ENCODE measurements at regions not wholly inside any gene's neighbourhood (a gene's known extent, or its start where the extent isn't known, plus 50 kb on each side); places are given as distances from the start of the nearest gene placed in this dataset.
A peak's percentile ranks its signal among the peaks of the same experiment; 100 is the strongest.

- H3K9me3 Mint-ChIP-seq, result no peaks in the 10 kb centered on the region
- DNase-seq (ENCODE audit: extremely low spot score, unreplicated experiment), result no peak
- no peak for TF ChIP-seq CTCF (conservative IDR thresholded peaks at IDR 0.05)
- peaks cover 6% of the 10 kb centered on the region for H3K4me1 Mint-ChIP-seq (ENCODE audit: unreplicated experiment)
- H3K36me3 Mint-ChIP-seq, result no peaks in the 10 kb centered on the region
- no peak overlapping the region for H3K27ac Mint-ChIP-seq
- H3K27me3 Mint-ChIP-seq, result peaks cover 3% of the 10 kb centered on the region
- H3K4me3 Mint-ChIP-seq, result no peak overlapping the region
These were observed 221.2 kb downstream of the IGSF11 start for GRCh38 chr3:118813472-118813871.

- H3K9me3 Mint-ChIP-seq, result no peaks in the 10 kb centered on the region
- H3K27ac Mint-ChIP-seq, result no peak overlapping the region
- DNase-seq (ENCODE audit: extremely low spot score, unreplicated experiment), result no peak
- H3K4me3 Mint-ChIP-seq, result no peak overlapping the region
- no peaks in the 10 kb centered on the region for H3K36me3 Mint-ChIP-seq
- TF ChIP-seq CTCF (conservative IDR thresholded peaks at IDR 0.05), result peak; percentile 94
- H3K27me3 Mint-ChIP-seq, result peaks cover 6% of the 10 kb centered on the region
- peaks cover 6% of the 10 kb centered on the region for H3K4me1 Mint-ChIP-seq (ENCODE audit: unreplicated experiment)
These were observed 216.9 kb downstream of the IGSF11 start for GRCh38 chr3:118817748-118818165.

GRCh38 chr3:118818386-118818785, 216.3 kb downstream of the IGSF11 start:
- DNase-seq (ENCODE audit: extremely low spot score, unreplicated experiment), result no peak
- H3K36me3 Mint-ChIP-seq, result no peaks in the 10 kb centered on the region
- H3K27me3 Mint-ChIP-seq, result peaks cover 6% of the 10 kb centered on the region
- H3K4me3 Mint-ChIP-seq, result no peak overlapping the region
- H3K27ac Mint-ChIP-seq, result no peak overlapping the region
- no peak for TF ChIP-seq CTCF (conservative IDR thresholded peaks at IDR 0.05)
- H3K9me3 Mint-ChIP-seq, result no peaks in the 10 kb centered on the region
- H3K4me1 Mint-ChIP-seq (ENCODE audit: unreplicated experiment), result peaks cover 6% of the 10 kb centered on the region

GRCh38 chr3:118823626-118824025, 211.0 kb downstream of the IGSF11 start:
- Mint-ChIP-seq H3K9me3 (no peaks in the 10 kb centered on the region), H3K36me3 (no peaks in the 10 kb centered on the region), H3K27me3 (peaks cover 7% of the 10 kb centered on the region), H3K4me1 (ENCODE audit: unreplicated experiment) (no peaks in the 10 kb centered on the region), H3K4me3 (no peak overlapping the region), H3K27ac (no peak overlapping the region)
- TF ChIP-seq CTCF (conservative IDR thresholded peaks at IDR 0.05), result no peak
- no peak for DNase-seq (ENCODE audit: extremely low spot score, unreplicated experiment)

- no peak for DNase-seq (ENCODE audit: extremely low spot score, unreplicated experiment)
- no peak overlapping the region for H3K27ac Mint-ChIP-seq
- H3K4me3 Mint-ChIP-seq, result no peak overlapping the region
- peaks cover 13% of the 10 kb centered on the region for H3K27me3 Mint-ChIP-seq
- H3K36me3 Mint-ChIP-seq, result no peaks in the 10 kb centered on the region
- TF ChIP-seq CTCF (conservative IDR thresholded peaks at IDR 0.05), result no peak
- H3K9me3 Mint-ChIP-seq, result no peaks in the 10 kb centered on the region
- no peaks in the 10 kb centered on the region for H3K4me1 Mint-ChIP-seq (ENCODE audit: unreplicated experiment)
These were observed 207.2 kb downstream of the IGSF11 start for GRCh38 chr3:118827446-118827845.

GRCh38 chr3:118828351-118828750, 206.3 kb downstream of the IGSF11 start:
- no peaks in the 10 kb centered on the region for H3K4me1 Mint-ChIP-seq (ENCODE audit: unreplicated experiment)
- no peaks in the 10 kb centered on the region for H3K36me3 Mint-ChIP-seq

More at GRCh38 chr3:118828351-118828750, 206.3 kb downstream of the IGSF11 start:
- peaks cover 13% of the 10 kb centered on the region for H3K27me3 Mint-ChIP-seq
- TF ChIP-seq CTCF (conservative IDR thresholded peaks at IDR 0.05), result no peak
- H3K27ac Mint-ChIP-seq, result no peak overlapping the region
- H3K4me3 Mint-ChIP-seq, result no peak overlapping the region
- DNase-seq (ENCODE audit: extremely low spot score, unreplicated experiment), result no peak
- no peaks in the 10 kb centered on the region for H3K9me3 Mint-ChIP-seq

All from type B pancreatic cell (in vitro differentiated cells).